Hematopoietic multipotent progenitor cell treated with erythropoietin and hydrocortisone succinate and interleukin-3 and kit ligand, for 8 days (in vitro differentiated cells): ENCODE measurements at regions not wholly inside any gene's neighbourhood (a gene's known extent, or its start where the extent isn't known, plus 50 kb on each side); places are given as distances from the start of the nearest gene placed in this dataset.

Experiments
- DNase-seq: peaks from one replicate; pipeline ENCODE4 v3.0.0-alpha.2; 2015

DNA sequence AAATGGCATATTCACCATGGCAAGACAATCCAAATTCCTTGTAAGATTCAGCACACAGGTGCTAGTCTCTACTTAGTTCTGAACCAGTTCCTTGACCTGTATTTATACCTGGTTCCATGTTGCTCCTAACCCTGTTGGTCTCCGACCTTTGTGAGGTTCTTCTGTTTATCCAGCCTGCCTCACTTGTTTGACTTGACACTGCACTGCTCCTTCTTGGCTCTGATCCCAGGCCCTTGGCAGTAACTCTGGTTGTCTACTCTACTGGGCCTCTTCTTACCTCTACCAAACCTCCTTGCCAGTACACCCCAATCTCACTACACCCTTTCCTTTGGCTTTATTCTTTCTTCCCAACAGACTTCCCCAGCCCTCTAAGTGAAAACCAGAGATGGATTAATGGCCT, 419.4 kb upstream of the USP24 start:
- DNase-seq, result no peak

DNA sequence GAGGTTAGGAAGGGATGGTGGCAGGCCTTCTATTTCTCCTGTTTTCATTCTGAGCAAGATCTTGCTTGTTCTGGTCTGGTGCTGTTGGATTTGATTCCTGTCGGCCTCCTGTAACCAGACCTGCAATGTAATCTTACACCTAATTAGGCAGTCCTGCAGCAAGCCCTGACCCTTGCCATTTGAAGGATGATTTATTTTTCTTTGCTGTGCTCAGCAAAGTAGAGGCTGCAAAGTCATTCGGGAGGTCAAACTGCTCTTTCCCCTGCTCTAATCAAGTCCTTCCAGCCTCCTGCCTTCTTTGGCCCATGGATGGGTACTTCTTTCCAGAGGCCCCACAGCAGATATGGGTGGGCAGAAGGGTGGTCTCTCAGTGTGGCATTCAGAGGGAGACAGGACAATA, 417.7 kb upstream of the USP24 start:
- DNase-seq, result no peak

DNA sequence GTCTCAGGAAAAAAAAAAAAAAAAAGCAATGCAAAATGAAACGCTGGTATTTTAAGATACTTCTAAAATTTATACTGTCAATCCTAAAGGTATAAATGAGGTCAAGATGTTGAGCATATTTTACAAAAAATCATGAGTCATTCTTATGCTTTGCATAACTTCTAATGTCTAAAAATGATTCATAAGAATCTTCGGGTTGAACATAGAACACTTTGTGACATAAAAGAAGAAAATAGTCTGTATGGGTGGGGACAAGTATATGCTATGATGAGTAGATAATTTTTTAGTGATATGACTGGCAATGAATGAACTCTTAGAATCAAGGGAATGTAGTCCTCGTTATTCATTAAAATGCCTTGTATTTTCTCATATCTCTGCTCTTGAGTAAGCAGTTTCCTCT, 416.9 kb upstream of the USP24 start:
- DNase-seq, result no peak

DNA sequence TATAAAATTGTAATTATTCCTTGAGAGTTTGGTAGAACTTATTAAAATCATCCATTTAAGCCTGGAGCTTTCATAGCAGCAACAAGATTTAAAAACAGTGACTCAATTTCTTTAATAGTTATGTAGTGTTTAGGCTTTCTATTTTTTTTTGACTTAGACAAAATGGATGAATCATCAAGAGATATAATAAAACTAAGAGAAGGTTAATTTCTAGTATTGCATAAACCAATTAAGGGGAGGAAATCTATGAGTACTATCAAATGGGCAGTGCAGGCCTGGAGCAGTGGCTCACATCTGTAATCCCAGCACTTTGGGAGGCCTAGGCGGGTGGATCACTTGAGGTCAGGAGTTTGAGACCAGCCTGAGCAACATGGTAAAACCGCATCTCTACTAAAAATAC, 416.3 kb upstream of the USP24 start:
- no peak for DNase-seq

DNA sequence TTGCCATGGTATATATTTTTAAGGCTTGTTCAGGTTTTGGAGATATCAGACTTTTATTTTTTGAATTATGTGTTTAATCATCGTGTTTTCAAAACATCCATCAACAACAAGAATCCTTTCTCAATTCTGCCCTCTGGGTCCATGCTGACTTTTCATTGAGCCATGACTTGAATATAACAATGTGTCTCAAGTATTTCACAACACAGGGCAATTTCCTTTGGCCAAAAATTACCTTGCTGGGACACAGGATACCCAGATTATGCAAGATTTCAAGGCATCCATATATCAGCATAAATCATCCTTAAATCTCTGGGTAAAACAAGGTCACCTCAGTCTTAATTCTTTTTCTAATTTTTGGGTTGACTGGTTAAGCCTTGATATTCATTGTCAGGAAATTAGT, 411.2 kb upstream of the USP24 start:
- DNase-seq, result no peak

DNA sequence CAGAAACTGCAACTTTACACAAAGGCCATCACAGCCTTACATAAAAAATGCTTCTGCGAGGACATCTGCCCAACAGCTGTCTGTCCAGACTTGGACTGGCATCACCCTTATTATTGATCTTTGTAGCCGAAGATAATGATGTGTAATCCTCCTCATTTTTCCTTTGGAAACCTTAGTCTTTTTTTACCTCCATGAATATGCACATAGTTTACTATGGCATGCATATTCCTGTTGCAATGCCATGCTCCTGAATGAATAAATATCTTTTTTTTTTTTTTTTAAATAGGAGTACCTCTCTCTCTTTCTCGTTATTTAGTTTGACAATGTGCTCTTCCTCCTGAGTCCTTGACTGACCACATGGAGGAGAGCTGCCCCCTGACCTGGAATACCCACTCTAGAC, 409.6 kb upstream of the USP24 start:
- no peak for DNase-seq

DNA sequence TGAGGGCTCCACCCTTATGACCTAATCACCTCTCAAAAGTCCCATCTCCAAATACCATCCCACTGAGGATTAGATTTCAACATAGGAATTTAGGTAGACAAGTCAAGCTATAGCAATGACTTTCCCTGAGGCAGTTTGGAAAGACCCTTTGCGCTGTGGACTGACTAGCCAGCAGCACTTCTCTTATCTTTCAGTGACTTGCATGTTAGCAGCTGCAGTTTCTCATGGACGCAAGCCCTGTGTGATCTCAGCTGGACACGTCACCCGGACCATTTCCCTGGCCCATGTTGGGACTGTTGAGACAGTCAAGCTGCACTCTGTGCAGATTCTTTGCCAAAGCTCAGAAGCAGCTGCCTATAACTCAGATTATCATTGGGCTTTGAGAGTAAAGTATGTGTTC, 408.1 kb upstream of the USP24 start:
- DNase-seq, result no peak

DNA sequence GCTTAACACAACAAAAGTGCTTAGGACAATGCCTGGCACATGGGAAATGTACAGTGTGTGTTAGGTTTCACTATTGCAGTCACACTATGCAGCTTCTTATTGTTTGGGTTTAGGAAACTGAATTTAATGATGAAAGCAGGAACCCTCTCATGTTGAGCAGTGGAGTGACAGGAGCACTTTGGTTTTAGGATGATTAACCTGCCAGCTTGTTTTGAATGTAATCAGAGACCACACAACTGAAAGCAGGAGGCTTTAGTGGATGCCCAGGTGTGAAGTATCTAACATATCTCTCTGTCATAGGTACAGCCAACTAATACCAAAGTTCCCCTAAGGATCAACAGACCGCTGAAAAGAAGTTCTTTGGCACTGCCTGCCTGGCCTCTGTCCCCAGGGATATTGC, 406.9 kb upstream of the USP24 start:
- DNase-seq, result no peak

DNA sequence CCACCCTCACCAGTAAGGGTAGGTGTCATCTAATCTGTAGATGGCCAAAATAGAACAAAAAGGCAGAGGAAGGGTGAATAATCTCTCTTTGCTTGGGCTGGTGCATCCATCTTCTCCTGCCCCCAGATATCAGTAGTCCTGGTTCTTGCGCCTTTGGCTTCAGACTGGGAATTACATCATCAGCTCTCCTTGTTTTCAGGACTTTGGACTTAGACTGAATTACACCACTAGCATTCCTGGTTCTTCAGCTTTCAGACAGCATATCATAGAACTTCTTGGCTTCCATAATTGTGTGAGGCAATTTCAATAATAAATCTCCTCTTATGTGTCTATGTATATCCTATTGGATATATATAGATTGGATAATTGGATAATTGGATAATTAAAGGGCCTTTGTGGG, 403.0 kb upstream of the USP24 start:
- no peak for DNase-seq

DNA sequence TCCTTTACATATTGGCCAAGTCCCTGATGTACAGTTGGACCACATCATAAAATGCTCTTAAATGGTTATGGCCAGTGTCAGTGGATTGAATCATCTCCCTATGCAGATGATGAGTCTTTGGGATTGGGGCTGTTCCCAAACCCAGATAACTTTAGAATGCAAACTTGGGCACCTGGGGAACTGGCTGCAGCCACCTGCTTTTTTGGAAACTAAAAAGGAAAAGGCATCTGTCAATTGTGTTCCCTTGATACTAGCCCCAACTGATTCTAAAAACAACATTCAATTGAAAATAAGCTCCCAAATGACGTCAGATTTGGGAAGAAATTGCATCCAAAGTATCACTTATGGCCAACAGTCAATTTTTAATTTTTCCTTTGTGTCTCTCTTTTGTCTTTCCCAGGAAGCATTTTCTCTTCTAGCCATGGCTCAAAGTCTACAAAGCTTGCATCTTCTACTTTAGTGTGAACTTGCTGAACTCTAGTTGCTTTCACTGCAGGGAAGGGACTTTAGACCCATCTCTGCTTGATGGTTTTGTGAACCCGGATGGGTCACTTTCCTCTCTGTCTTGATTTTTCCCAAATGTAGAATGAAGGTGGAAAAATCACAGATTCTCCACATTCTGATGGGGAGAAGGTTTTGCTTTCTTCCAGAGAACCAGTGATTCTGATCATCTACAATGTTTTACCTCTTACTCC, 402.3 kb upstream of the USP24 start:
- no peak for DNase-seq

DNA sequence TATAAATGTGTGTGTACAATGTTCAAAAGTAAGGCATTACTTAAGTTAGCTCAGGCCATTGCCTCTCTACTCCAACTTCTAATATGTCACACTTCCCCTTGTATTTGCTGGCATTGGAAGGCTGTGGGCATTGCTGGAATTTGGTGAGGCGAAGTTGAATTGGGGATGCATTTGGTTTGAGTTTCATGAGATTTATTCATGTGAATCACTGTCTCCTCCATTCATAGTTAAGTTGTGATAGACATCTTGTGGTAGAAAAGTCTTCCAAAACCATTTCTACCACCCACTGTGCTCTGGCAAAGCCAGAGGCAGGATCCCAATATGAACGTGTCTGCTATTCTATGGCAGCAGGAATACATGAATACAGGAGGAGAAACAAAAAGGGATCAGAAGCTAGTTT, 397.8 kb upstream of the USP24 start:
- no peak for DNase-seq

DNA sequence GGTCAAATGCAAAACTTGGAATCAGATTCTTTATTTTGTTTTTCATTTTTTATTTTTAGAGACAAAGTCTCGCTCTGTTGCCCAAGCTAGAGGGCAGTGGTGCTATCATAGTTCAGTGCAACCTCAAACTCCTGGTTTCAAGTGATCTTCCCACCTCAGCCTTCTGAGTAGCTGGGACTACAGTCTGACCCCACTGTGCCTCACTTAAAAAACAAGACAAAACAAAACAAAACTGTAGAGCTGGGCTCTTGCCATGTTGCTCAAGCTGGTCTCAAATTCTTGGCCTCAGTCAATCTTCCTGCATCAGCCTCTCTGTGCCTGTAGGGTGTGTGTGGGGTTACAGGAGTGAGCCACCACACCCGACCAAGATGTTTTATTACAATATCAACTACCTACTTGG, 396.0 kb upstream of the USP24 start:
- no peak for DNase-seq

DNA sequence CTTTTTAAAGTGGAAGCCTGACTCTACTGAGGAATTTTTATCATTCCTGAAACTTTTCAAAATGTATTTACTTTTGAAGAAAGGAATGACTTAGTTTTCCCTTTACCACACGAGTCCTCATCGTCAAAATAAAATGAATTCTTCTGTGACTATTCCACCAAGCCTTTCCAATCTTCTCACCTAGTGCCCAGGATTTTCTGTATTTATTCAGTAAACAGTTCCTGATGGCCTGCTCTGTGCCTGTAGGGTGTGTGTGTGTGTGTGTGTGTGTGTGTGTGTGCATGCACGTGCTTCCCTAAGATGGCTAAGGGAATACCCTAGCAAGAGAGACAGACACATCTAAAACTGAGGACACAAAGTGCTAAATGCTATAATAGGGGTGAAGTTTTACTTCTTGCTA, 395.0 kb upstream of the USP24 start:
- DNase-seq, result no peak

DNA sequence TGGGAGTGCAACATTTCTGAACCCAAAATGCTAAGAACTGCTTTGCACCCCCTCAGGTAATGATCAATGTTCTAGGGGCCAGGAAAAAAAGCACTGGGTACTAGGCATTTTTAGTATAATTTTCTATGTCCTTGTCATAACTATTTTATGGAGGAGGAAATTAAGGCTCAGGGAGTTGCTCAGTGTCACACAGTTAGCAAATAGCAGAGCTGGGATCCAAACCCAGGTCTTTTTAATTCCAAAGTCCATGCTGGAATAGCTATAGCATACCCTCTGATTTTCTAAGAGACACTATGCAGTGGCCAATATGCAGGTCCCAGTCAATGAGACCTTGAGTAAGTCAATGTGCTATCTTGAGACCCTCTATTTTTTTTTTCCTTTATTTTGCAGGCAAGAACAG, 394.5 kb upstream of the USP24 start:
- DNase-seq, result no peak

DNA sequence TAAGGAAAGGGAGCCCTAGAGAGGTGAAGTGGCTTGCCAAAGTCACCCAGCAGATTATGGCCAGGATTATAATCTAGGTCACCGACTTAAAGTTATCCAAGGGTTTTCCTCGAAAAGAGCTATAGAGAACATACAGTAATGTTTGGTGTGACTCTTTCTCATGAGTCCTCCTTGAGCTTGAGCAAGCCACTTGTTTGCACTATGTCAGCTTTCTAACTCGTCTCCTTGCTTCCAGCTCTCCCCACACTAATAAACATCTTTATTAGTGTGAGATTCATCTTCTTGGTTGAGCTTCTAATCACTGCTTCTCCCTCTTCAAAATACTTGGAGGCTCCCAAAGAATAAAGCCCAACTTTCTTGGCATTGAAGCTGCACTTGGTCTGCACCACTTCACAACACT, 390.0 kb upstream of the USP24 start:
- no peak for DNase-seq

DNA sequence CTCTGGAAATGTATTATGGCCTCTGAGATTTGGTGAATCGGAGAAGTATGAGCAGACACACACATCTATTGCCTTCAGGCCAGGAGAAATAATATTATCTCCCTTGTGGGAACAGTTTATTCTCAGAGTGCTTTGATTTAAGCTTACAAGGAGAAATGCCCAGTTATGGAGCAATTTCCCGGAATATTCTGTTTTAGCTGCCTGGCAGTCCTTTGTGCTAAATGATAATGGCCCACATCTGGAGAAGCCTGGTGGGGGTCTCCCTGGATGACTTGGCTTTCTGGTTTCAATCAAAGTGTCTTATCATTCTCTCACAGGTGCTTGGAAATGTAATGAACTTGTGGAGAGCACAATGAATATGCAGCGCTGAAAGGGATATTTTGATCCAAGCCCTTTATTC, 389.6 kb upstream of the USP24 start:
- DNase-seq, result no peak

DNA sequence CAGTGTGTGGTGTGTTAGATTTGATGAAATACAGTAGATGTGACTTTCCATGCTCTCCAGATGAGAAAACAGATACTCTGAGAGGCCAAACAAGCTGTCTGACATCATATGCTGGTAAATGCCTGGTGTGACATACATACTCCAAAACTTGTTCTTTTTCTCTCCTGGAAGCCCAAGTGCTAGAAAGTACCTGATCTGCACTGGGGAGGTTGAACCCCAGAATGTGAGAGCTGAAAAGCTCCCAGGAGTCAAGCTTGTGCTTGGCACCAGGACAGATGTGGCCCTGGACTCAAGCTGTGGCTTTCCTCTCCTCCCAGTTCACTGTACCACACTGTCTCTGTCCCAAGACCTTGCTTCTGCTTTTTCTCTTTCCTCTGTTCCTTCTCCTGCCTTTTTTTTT, 389.0 kb upstream of the USP24 start:
- DNase-seq, result no peak

DNA sequence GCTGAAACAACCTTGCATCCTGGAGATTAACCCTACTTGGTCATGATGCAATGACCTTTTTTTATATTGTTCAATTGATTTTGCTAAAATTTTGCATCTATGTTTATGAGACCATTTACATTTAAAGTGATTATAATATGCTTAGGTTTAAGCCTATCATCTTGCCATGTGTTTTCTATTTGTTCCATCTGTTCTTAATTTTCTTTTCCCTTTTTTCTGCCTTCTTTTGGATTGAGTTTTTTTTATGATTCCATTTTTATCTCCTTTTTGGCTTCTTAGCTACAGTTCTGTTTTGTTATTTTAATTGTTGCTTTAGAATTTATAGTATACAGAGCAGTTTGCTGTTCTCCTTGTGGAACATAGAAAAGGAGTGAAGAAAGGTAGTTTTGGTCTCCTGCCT, 385.1 kb upstream of the USP24 start:
- no peak for DNase-seq

DNA sequence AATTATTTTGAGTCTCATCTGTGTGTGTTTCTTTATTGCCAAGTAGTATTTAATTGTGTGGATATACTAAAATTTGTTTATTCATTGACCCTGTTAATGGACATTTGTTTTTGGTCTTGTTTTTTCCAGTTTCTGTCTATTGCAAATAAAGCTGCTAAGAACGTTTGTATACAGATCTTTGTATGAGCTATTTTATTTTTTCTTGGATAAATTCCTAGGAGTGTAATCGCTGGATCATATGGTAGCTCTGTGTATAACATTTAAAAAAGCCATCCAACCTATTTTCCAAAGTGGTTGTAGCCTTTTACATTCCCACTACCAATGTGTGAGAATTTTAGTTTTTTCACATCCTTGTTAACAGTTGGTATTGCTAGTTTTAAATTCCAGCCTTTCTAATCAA, 382.7 kb upstream of the USP24 start:
- DNase-seq, result no peak

DNA sequence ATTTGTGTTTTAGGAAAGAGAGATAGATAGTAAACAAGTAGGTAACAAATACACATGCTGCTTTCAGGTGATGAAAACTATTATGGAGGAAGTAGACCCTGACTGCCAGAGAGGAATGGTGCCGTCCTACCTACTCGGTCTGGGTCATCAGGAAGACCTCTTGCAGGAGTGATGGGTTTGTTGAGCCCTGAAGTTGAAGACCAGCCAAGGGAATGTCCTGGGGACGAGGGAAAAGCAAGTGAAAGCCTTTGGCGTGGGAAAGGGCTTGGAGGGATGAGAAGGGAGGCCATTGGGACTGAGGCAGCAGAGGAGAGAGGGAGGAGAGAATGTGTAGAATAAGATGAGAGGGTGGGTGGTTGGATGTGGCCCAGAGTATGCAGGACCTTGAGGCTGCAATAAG, 379.5 kb upstream of the USP24 start:
- no peak for DNase-seq

DNA sequence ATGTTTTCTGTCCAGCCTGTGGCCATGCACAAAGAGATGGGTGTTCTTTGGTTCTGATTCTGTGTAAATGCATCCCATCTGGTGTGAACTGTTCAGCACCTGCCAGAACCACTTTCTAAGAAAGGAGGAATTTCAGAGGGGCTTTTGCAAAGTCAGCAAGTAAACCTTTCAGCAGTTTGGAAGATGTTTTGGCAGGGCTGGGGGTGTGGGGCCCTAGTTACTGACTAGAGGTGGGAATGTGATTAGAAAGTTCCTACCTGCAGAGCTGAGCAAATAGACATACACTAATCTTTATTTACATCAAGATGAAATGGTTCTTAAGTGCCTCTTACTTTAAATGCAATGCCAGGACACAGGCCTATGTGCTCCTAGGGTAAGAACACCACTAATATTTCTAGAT, 378.1 kb upstream of the USP24 start:
- no peak for DNase-seq

DNA sequence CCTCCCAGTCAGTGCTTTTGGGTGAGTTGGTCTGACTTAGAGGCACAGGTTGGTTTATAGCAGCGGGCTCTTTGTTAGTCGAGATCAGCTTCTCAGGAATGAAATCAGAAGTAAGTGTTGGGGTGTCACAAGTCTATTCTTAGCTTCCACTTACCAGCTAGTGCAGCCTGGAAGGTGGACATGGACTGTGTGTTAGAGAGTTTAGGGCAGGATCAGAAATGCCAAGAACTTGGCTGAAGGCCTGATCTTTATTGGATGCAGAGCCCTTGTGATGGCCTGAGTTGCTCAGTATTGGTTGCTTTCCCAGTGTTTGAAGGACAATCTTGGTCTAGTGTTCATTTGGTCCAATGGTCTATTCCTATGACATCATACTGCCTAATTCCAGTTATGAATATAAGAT, 377.0 kb upstream of the USP24 start:
- DNase-seq, result no peak

DNA sequence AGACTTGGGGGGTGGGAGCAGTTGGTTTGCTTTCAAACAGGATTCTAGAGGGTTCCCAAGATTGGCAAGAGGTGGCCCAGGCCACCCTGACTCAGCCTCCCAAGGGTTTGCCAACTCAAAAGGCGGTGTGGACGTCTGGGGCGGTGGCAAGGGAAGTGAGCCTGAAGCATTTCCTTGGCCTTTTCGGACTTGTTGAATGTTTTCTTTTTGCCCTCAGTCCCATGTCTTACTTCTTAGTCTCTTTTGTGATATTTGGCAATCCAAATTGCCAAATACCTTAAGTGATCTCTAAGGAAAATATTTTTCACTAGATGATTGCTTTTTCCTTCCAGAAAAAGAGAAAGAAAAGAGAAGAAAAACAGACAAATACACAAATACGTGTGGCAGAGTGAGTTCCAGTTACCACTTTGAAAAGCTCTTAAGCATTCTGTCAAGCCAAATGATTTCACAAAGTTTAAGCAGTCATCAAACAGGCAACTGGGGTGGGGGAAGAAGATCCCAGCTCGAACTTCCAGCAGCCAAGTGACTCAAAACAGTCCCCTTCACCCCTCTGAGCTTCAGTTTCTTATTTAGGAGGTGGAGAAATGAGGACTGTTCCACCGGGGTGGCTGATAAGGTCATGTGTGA, 374.6 kb upstream of the USP24 start:
- DNase-seq, result no peak

DNA sequence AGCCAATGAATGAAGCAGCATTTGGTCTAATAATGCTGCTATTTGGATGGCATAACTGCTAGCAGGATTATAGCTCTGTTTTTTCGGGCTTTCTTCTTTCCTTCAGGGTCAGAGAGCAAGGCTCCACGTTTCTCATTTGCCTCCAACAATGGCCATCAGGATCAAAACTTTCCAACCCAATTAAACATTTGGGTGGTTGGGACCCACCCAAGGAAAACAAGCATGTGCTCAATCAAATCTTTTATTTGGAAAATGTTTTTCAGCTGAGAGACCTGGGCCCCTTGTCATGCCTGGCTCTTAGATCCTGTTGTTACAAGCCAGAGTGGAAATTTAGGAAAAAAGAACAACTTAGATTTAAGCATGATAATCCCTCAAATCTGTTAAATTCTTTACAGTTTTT, 373.1 kb upstream of the USP24 start:
- DNase-seq, result no peak

DNA sequence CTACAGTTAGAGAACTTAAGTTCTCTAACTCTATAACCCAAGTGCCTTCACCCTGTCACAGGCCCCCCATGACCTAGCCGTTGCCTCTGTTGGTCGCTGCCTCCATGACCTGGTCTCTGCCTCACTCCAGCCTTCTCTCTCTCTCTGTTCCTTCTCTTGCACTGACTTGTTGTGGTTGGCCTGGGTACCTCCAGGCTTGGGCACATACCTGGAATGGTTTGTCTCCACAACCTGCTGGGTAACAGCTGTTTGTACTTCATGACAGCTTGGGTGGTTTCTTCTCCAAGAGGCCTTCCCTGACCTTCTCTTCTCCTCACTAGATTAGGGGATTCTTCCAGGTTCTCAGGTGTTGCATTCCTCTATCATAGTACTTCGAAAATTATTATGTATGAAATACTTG, 371.6 kb upstream of the USP24 start:
- DNase-seq, result no peak
